ENCODE measurements at regions not wholly inside any gene's neighbourhood (a gene's known extent, or its start where the extent isn't known, plus 50 kb on each side); places are given as distances from the start of the nearest gene placed in this dataset.

DNA sequence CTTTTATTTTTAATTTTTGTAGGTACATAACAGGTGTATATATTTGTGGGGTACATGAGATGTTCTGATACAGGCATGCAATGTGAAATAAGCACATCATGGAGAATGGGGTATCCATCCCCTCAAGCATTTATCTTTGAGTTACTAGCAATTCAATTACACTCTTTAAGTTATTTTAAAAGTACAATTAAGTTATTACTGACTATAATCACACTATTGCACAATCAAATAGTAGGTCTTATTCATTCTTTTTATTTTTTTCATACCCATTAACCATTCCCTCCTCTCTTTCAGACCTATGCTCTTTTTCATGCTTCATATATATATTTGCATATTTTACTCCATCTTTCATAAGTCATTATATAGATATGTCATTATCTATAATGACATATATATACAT lies 93.3 kb downstream of the MAGEB5 start:
- TF ChIP-seq POLR2A (IDR thresholded peaks at IDR 0.05) = no peak
- TF ChIP-seq, protein P1, sequence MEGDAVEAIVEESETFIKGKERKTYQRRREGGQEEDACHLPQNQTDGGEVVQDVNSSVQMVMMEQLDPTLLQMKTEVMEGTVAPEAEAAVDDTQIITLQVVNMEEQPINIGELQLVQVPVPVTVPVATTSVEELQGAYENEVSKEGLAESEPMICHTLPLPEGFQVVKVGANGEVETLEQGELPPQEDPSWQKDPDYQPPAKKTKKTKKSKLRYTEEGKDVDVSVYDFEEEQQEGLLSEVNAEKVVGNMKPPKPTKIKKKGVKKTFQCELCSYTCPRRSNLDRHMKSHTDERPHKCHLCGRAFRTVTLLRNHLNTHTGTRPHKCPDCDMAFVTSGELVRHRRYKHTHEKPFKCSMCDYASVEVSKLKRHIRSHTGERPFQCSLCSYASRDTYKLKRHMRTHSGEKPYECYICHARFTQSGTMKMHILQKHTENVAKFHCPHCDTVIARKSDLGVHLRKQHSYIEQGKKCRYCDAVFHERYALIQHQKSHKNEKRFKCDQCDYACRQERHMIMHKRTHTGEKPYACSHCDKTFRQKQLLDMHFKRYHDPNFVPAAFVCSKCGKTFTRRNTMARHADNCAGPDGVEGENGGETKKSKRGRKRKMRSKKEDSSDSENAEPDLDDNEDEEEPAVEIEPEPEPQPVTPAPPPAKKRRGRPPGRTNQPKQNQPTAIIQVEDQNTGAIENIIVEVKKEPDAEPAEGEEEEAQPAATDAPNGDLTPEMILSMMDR (IDR thresholded peaks at IDR 0.05) = no peak
- no peak for DNase-seq
- Histone ChIP-seq H3K36me3 (no peaks in the 10 kb centered on the region), H3K9me3 (no peaks in the 10 kb centered on the region), H3K27ac (no peak overlapping the region), H3K4me3 (no peak overlapping the region), H3K27me3 (no peaks in the 10 kb centered on the region), H3K4me1 (no peaks in the 10 kb centered on the region)

DNA sequence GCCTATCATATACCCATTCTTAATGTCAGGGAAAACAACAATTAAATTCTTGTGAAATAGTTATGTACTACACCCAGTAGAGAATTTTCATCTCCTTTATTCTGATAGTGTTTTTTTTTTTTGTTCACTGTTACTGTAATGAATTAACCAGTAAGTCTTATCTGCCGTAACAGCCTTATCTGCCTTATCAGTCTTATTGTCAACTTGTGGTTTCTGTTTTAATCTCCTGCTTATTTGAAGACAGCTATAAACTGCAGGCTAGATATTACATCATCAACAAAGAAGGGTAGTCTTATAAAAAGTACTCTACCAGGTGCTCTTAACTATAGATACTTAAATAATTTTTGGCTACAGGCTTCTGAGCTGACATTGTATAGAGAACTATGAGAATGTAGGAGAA lies 79.5 kb downstream of the MAGEB5 start:
- Histone ChIP-seq H3K27me3 (no peaks in the 10 kb centered on the region), H3K4me1 (no peaks in the 10 kb centered on the region), H3K36me3 (no peaks in the 10 kb centered on the region), H3K27ac (no peak overlapping the region), H3K4me3 (no peak overlapping the region), H3K9me3 (no peaks in the 10 kb centered on the region)
- no peak for DNase-seq
- TF ChIP-seq, protein P1 (IDR thresholded peaks at IDR 0.05) = no peak
- TF ChIP-seq POLR2A (IDR thresholded peaks at IDR 0.05) = no peak

DNA sequence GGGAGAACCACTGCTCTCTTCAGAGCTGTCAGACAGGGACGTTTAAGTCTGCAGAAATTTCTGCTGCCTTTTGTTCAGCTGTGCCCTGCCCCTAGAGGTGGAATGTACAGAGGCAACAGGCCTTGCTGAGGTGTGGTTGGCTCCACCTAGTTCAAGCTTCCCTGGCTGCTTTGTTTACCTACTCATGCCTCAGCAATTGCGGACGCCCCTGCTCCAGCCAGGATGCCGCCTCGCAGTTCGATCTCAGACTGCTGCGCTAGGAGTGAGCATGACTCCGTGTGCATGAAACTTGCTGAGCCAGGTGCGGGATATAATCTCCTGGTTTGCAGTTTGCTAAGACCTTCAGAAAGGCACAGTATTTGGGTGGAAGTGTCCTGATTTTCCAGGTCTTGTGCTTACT lies 70.9 kb downstream of the MAGEB5 start:
- H3K36me3 ChIP-seq = no peaks in the 10 kb centered on the region
- no peaks in the 10 kb centered on the region for H3K9me3 ChIP-seq
- no peak overlapping the region for H3K4me3 ChIP-seq
- H3K4me1 ChIP-seq = no peaks in the 10 kb centered on the region
- H3K27ac ChIP-seq = no peak overlapping the region
- DNase-seq = no peak
- no peak for TF ChIP-seq POLR2A (IDR thresholded peaks at IDR 0.05)
- TF ChIP-seq, protein P1 (IDR thresholded peaks at IDR 0.05) = no peak
- H3K27me3 ChIP-seq = no peaks in the 10 kb centered on the region

Small RNA genes in the stretch of these regions (small RNA-seq; reads per million reads assigned to genes)
- gene AC005345.1 = 0 reads per million in 2 donors
- gene RF00019 = 0 reads per million in 2 donors
- gene RNU1-142P = 0 reads per million in 2 donors

Data from Peyer's patch (tissue), 4 donors.